HEK293 (cell line): ENCODE measurements at regions not wholly inside any gene's neighbourhood (a gene's known extent, or its start where the extent isn't known, plus 50 kb on each side); places are given as distances from the start of the nearest gene placed in this dataset.

Experiments
- CTCF ChIA-PET: fragments of 350-600 bp; formaldehyde crosslinking; extraction: SDS; loops from one replicate; lab custom pipeline; 2021; ENCODE audit warnings: antibody characterized with exemption; lab: Yijun Ruan, JAX
- POLR2A ChIA-PET: fragments of 300-600 bp; formaldehyde crosslinking; extraction: SDS; loops from one replicate; lab custom pipeline; 2020; ENCODE audit warnings: antibody characterized with exemption, inconsistent platforms; lab: Yijun Ruan, JAX
- H3K27ac ChIP-seq: fragments of 200-500 bp; sonication (Bioruptor generic); 2 replicates; pipeline ENCODE4 v1.5.1; 2014; ENCODE audit warnings: low read depth, low read length, control low read depth, inconsistent platforms; ENCODE audit errors: extremely low read depth
- H3K36me3 ChIP-seq, 2 experiments: fragments of 200-500 bp in 1 of 2; sonication (Bioruptor generic) in 1 of 2; 1 replicate in 1 of 2; 2 replicates in 1 of 2; pipeline ENCODE4 v1.5.1; 2014 to 2017; ENCODE audit warnings: inconsistent platforms in 2 of 2, low read length in 2 of 2; ENCODE audit not compliant: control insufficient read depth in 2 of 2, insufficient read depth in 1 of 2
- H3K4me1 ChIP-seq: fragments of 200-500 bp; sonication (Bioruptor generic); 2 replicates; pipeline ENCODE4 v1.5.1; 2014; ENCODE audit warnings: mild to moderate bottlenecking, low read length, inconsistent platforms; ENCODE audit not compliant: control insufficient read depth, insufficient read depth
- H3K4me3 ChIP-seq: 2 replicates; pipeline ENCODE4 v1.5.1; 2011; ENCODE audit warnings: low read depth, mild to moderate bottlenecking, control low read depth, low read length, moderate library complexity
- H3K9me3 ChIP-seq: fragments of 200-500 bp; sonication (Bioruptor generic); 2 replicates; pipeline ENCODE4 v1.5.1; 2014; ENCODE audit warnings: low read depth, low read length, inconsistent platforms; ENCODE audit not compliant: control insufficient read depth, insufficient read depth
- HOXA7 ChIP-seq: sonication (generic); formaldehyde crosslinking; IDR thresholded peaks from 2 replicates; pipeline ENCODE4 v1.8.1; 2022; ENCODE audit warnings: missing genetic modification reagents, borderline replicate concordance
- REPIN1 ChIP-seq: fragments of 450-650 bp; formaldehyde crosslinking; IDR thresholded peaks from 2 replicates; pipeline ENCODE4 v1.5.1; 2017; ENCODE audit warnings: missing biosample characterization, missing genetic modification characterization, low read depth
- SETDB1 ChIP-seq: IDR thresholded peaks from one replicate; pipeline ENCODE4 v1.6.1; 2017; ENCODE audit warnings: mild to moderate bottlenecking, low read length, moderate library complexity, mixed read lengths; ENCODE audit not compliant: insufficient read length
- WT1 ChIP-seq: fragments of 450-650 bp; formaldehyde crosslinking; IDR thresholded peaks from 2 replicates; pipeline ENCODE4 v1.5.1; 2016; ENCODE audit warnings: missing biosample characterization, missing genetic modification characterization
- ZNF629 ChIP-seq: fragments of 450-650 bp; formaldehyde crosslinking; IDR thresholded peaks from 2 replicates; pipeline ENCODE4 v1.5.1; 2017; ENCODE audit warnings: missing biosample characterization, missing genetic modification characterization
- TF ChIP-seq, protein P1 (sequence below): fragments of 450-650 bp; formaldehyde crosslinking; IDR thresholded peaks from 2 replicates; pipeline ENCODE4 v1.5.1; 2016; ENCODE audit warnings: missing biosample characterization, missing genetic modification characterization
- TF ChIP-seq, protein P2 (sequence below): fragments of 450-650 bp; formaldehyde crosslinking; conservative IDR thresholded peaks from 2 replicates; pipeline ENCODE4 v1.5.1; 2016; ENCODE audit warnings: low read depth, missing biosample characterization, missing genetic modification characterization
- TF ChIP-seq, protein P3 (sequence below): fragments of 450-650 bp; formaldehyde crosslinking; IDR thresholded peaks from 2 replicates; pipeline ENCODE4 v1.5.1; 2016; ENCODE audit warnings: missing biosample characterization, missing genetic modification characterization
- TF ChIP-seq, protein P4 (sequence below): fragments of 450-650 bp; formaldehyde crosslinking; IDR thresholded peaks from 2 replicates; pipeline ENCODE4 v1.5.1; 2017; ENCODE audit warnings: missing biosample characterization, missing genetic modification characterization
- TF ChIP-seq, protein P5 (sequence below): fragments of 450-650 bp; formaldehyde crosslinking; IDR thresholded peaks from 2 replicates; pipeline ENCODE4 v1.5.1; 2016; ENCODE audit warnings: missing biosample characterization, missing genetic modification characterization

DNA sequence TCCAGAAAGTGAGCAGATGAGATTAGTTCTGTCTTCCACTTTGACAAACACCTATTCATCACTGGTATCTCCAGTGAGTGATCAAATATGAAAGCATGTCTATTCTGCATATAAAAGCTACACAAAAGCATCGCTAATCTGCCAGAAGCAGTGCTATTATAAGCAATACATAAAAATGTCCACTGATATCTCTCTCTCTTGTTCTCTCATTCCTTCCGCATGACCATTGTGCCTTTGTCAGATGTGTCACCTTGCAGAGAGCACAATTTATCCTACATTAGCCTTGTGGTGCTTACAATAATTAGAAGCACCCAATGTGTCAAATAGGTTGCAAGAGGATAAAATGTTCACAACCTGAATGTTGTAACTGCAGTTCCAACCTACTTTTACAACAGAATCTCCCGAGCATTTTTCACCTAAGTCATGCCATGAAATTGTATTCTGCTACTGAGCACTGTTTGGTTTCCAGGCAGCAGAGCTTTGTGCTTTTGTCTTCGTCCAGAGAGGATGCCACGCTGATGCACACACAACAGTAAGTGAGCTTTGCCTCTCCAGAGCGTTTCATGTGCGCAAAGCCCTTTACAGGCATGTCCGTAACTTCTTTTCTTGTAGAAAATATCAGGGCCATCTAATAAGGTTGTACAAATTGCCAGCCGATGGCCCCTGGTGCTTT lies 198.7 kb upstream of the PLD5 start:
- H3K36me3 ChIP-seq = no peaks in the 10 kb centered on the region
- no peaks in the 10 kb centered on the region for H3K4me1 ChIP-seq
- no peak overlapping the region for H3K4me3 ChIP-seq
- TF ChIP-seq HOXA7 (CRISPR knock-in tag) (no peak), ZNF629 (tag by site-specific recombination) (no peak), SETDB1 (no peak)
- TF ChIP-seq, protein P1, sequence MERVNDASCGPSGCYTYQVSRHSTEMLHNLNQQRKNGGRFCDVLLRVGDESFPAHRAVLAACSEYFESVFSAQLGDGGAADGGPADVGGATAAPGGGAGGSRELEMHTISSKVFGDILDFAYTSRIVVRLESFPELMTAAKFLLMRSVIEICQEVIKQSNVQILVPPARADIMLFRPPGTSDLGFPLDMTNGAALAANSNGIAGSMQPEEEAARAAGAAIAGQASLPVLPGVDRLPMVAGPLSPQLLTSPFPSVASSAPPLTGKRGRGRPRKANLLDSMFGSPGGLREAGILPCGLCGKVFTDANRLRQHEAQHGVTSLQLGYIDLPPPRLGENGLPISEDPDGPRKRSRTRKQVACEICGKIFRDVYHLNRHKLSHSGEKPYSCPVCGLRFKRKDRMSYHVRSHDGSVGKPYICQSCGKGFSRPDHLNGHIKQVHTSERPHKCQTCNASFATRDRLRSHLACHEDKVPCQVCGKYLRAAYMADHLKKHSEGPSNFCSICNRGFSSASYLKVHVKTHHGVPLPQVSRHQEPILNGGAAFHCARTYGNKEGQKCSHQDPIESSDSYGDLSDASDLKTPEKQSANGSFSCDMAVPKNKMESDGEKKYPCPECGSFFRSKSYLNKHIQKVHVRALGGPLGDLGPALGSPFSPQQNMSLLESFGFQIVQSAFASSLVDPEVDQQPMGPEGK (tag by site-specific recombination) = no peak
- TF ChIP-seq, protein P2, sequence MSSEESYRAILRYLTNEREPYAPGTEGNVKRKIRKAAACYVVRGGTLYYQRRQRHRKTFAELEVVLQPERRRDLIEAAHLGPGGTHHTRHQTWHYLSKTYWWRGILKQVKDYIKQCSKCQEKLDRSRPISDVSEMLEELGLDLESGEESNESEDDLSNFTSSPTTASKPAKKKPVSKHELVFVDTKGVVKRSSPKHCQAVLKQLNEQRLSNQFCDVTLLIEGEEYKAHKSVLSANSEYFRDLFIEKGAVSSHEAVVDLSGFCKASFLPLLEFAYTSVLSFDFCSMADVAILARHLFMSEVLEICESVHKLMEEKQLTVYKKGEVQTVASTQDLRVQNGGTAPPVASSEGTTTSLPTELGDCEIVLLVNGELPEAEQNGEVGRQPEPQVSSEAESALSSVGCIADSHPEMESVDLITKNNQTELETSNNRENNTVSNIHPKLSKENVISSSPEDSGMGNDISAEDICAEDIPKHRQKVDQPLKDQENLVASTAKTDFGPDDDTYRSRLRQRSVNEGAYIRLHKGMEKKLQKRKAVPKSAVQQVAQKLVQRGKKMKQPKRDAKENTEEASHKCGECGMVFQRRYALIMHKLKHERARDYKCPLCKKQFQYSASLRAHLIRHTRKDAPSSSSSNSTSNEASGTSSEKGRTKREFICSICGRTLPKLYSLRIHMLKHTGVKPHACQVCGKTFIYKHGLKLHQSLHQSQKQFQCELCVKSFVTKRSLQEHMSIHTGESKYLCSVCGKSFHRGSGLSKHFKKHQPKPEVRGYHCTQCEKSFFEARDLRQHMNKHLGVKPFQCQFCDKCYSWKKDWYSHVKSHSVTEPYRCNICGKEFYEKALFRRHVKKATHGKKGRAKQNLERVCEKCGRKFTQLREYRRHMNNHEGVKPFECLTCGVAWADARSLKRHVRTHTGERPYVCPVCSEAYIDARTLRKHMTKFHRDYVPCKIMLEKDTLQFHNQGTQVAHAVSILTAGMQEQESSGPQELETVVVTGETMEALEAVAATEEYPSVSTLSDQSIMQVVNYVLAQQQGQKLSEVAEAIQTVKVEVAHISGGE = no peak
- TF ChIP-seq, protein P3, sequence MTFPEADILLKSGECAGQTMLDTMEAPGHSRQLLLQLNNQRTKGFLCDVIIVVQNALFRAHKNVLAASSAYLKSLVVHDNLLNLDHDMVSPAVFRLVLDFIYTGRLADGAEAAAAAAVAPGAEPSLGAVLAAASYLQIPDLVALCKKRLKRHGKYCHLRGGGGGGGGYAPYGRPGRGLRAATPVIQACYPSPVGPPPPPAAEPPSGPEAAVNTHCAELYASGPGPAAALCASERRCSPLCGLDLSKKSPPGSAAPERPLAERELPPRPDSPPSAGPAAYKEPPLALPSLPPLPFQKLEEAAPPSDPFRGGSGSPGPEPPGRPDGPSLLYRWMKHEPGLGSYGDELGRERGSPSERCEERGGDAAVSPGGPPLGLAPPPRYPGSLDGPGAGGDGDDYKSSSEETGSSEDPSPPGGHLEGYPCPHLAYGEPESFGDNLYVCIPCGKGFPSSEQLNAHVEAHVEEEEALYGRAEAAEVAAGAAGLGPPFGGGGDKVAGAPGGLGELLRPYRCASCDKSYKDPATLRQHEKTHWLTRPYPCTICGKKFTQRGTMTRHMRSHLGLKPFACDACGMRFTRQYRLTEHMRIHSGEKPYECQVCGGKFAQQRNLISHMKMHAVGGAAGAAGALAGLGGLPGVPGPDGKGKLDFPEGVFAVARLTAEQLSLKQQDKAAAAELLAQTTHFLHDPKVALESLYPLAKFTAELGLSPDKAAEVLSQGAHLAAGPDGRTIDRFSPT = no peak
- H3K27ac ChIP-seq = no peak overlapping the region
- POLR2A ChIA-PET = no interaction called here
- CTCF ChIA-PET = interaction anchor here (0.6 kb wide), 1 partner anchor 116 kb away, joined by 3 read pairs; no protein-coding TSS in a partner anchor
- no peaks in the 10 kb centered on the region for H3K9me3 ChIP-seq

DNA sequence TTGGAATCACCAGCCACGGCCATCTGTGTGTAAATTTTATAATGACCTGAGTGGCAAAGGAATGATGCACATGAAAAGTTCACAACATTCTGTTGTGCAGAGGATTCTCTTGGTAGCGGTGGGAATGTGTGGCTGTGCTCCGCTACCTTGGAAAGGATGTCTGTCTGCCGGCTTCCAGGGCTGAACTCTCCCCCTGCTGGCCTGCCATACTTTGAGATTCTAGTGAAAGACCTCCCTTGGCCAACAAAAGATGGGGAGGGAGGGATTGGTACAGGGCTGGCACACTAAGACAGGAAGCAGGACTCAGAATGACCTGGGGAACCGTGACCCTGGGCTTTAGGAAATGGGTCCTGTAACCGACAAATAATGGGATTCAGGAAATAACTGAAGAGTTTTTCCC lies 194.5 kb upstream of the PLD5 start:
- Histone ChIP-seq H3K4me1 (no peaks in the 10 kb centered on the region), H3K27ac (no peak overlapping the region), H3K9me3 (no peaks in the 10 kb centered on the region), H3K36me3 (no peaks in the 10 kb centered on the region), H3K4me3 (no peak overlapping the region)
- TF ChIP-seq, protein P4, sequence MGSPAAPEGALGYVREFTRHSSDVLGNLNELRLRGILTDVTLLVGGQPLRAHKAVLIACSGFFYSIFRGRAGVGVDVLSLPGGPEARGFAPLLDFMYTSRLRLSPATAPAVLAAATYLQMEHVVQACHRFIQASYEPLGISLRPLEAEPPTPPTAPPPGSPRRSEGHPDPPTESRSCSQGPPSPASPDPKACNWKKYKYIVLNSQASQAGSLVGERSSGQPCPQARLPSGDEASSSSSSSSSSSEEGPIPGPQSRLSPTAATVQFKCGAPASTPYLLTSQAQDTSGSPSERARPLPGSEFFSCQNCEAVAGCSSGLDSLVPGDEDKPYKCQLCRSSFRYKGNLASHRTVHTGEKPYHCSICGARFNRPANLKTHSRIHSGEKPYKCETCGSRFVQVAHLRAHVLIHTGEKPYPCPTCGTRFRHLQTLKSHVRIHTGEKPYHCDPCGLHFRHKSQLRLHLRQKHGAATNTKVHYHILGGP (tag by site-specific recombination) = no peak
- TF ChIP-seq, protein P5, sequence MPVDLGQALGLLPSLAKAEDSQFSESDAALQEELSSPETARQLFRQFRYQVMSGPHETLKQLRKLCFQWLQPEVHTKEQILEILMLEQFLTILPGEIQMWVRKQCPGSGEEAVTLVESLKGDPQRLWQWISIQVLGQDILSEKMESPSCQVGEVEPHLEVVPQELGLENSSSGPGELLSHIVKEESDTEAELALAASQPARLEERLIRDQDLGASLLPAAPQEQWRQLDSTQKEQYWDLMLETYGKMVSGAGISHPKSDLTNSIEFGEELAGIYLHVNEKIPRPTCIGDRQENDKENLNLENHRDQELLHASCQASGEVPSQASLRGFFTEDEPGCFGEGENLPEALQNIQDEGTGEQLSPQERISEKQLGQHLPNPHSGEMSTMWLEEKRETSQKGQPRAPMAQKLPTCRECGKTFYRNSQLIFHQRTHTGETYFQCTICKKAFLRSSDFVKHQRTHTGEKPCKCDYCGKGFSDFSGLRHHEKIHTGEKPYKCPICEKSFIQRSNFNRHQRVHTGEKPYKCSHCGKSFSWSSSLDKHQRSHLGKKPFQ = no peak
- TF ChIP-seq REPIN1 (tag by site-specific recombination) = no peak
- no peak for TF ChIP-seq WT1 (tag by site-specific recombination)
- ChIA-PET POLR2A (no interaction called here), CTCF (no interaction called here)
